ENCODE measurements at regions not wholly inside any gene's neighbourhood (a gene's known extent, or its start where the extent isn't known, plus 50 kb on each side); places are given as distances from the start of the nearest gene placed in this dataset.

DNA sequence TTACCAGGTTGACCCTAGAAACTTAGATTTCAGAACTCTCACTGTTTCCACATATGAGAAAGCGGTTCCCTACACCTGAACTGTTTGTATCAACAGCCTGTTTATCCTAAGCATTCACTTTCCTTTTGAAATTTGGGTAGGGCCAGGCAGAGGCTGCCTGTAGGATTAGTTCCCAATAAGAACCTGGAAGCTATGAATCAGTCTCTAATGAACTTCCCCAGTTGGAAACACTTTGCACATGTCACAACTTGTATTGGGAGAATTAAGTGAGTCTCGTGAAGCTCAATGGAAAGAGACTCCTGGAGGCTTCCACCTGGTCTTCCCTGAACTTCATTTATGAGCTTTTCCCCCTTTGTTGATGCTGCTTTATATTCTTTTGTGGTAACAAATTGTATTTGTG is 486.6 kb upstream of the HS6ST1 start:
- H3K9me3 ChIP-seq = no peaks in the 10 kb centered on the region
- 74 to 85% methylated on average over 2 of the region's 2 CpGs for WGBS, 2 donors
- DNase-seq = no peak
- H3K4me1 ChIP-seq = no peaks in the 10 kb centered on the region
- no peak for ATAC-seq
- H3K27ac ChIP-seq = no peak overlapping the region
- intact Hi-C loops (cut with DNase I) = no loop called here
- H3K27me3 ChIP-seq = no peaks in the 10 kb centered on the region
- TF ChIP-seq, protein P1, sequence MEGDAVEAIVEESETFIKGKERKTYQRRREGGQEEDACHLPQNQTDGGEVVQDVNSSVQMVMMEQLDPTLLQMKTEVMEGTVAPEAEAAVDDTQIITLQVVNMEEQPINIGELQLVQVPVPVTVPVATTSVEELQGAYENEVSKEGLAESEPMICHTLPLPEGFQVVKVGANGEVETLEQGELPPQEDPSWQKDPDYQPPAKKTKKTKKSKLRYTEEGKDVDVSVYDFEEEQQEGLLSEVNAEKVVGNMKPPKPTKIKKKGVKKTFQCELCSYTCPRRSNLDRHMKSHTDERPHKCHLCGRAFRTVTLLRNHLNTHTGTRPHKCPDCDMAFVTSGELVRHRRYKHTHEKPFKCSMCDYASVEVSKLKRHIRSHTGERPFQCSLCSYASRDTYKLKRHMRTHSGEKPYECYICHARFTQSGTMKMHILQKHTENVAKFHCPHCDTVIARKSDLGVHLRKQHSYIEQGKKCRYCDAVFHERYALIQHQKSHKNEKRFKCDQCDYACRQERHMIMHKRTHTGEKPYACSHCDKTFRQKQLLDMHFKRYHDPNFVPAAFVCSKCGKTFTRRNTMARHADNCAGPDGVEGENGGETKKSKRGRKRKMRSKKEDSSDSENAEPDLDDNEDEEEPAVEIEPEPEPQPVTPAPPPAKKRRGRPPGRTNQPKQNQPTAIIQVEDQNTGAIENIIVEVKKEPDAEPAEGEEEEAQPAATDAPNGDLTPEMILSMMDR (IDR thresholded peaks at IDR 0.05) = no peak
- no peak for TF ChIP-seq POLR2A (IDR thresholded peaks at IDR 0.05)
- H3K4me3 ChIP-seq = no peak overlapping the region
- no peaks in the 10 kb centered on the region for H3K36me3 ChIP-seq (replicated peaks in 1 of 2; ENCODE audit: insufficient read depth in 1 of 2, low read depth in 2 of 2)

DNA sequence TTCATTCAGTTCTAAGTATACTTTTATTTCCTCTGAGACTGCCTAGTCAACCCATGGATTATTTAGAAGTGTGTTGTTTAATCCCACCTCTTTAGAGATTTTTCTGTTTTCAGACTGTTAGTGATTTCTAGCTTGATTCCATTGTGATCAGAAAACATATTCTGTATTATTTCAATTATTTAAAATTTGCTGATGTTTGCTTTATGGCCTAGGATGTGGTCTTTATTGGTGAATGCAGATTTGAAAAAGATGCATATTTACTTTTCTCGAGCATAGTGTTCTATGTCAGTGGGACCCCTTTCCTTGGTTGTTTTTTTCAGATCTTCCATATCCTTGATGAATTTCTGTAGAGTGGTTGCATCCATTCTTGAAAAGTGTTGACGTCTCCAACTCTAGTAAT is 487.2 kb upstream of the HS6ST1 start:
- Histone ChIP-seq H3K4me1 (no peaks in the 10 kb centered on the region), H3K36me3 (replicated peaks in 1 of 2; ENCODE audit: insufficient read depth in 1 of 2, low read depth in 2 of 2) (no peaks in the 10 kb centered on the region), H3K27ac (no peak overlapping the region), H3K9me3 (no peaks in the 10 kb centered on the region), H3K4me3 (no peak overlapping the region), H3K27me3 (no peaks in the 10 kb centered on the region)
- TF ChIP-seq, protein P1 (IDR thresholded peaks at IDR 0.05) = no peak
- TF ChIP-seq POLR2A (IDR thresholded peaks at IDR 0.05) = no peak
- ATAC-seq (no peak), DNase-seq (no peak)
- intact Hi-C loops (cut with DNase I) = no loop called here
- WGBS, 2 donors = 64 to 88% methylated on average over 2 of the region's 2 CpGs

DNA sequence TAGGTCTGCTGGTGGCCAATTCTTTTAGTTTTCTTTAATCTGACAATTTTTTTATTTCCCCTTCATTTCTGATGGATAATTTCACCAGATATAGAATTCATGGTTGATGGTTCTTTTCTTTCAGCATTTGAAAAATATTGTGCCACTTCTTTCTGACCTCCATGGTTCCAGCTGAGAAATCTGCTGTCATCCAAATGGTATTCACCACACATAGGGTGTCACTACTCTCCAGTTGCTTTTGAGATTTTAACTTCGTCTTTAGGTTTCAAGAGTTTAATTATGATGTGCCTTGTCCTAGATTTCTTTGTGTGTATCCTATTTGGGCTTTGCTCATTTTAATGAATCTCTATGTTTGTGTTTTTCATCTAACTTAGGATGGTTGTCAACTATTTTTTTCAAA is 488.6 kb upstream of the HS6ST1 start:
- H3K27me3 ChIP-seq = no peaks in the 10 kb centered on the region
- H3K4me1 ChIP-seq = no peaks in the 10 kb centered on the region
- ATAC-seq = no peak
- H3K36me3 ChIP-seq (replicated peaks in 1 of 2; ENCODE audit: insufficient read depth in 1 of 2, low read depth in 2 of 2) = no peaks in the 10 kb centered on the region
- H3K4me3 ChIP-seq = no peak overlapping the region
- intact Hi-C loops (cut with DNase I) = no loop called here
- WGBS, 2 donors = 71 to 86% methylated on average over 1 of the region's 1 CpG
- H3K27ac ChIP-seq = no peak overlapping the region
- no peak for DNase-seq
- TF ChIP-seq, protein P1 (IDR thresholded peaks at IDR 0.05) = no peak
- no peak for TF ChIP-seq POLR2A (IDR thresholded peaks at IDR 0.05)
- no peaks in the 10 kb centered on the region for H3K9me3 ChIP-seq

DNA sequence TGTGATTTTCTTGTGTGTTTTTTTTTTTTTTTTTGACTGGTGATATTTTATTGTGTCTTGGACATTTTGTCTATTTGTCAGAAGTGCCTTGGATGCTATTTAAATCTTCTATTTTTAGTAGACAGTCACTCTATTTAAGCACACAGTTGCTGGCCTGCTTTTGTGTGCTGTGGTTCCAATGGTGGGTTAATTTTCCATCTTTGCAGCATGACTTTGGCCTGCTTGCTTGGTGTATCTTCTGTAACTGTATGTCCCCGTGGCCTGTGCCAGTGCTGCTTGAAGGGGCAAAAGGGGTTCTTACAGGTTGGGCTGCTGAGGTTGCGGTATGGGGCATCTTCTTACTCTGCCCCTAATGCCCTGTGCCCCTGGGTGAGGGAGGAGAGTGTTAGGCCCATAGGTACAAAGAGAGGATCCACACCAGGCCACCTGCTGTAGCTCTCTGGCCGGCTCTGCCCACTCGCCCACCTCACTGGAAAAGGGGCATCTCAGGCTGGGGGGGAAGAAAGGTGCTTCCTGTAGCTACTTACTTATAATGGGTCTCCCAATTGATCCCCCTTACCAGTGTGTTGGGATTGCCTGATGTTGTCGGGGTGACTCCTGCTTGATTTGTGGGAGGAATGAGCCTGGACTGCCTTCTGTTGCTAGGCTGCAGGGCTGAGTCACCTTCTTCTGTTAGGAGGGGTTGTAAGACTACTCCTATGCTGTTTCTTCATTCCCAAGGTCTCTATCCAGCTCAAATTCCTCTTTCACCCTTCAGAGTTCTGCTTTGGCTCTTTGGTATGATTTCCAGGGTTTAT is 490.0 kb upstream of the HS6ST1 start:
- DNase-seq (no peak), ATAC-seq (peak; percentile 56)
- Histone ChIP-seq H3K4me1 (no peaks in the 10 kb centered on the region), H3K27ac (no peak overlapping the region), H3K9me3 (no peaks in the 10 kb centered on the region), H3K27me3 (no peaks in the 10 kb centered on the region), H3K4me3 (no peak overlapping the region), H3K36me3 (replicated peaks in 1 of 2; ENCODE audit: insufficient read depth in 1 of 2, low read depth in 2 of 2) (no peaks in the 10 kb centered on the region)
- intact Hi-C loops (cut with DNase I) = no loop called here
- 76 to 81% methylated on average over 3 to 5 of the region's 5 CpGs for WGBS, 2 donors
- TF ChIP-seq, protein P1 (IDR thresholded peaks at IDR 0.05) = no peak
- no peak for TF ChIP-seq POLR2A (IDR thresholded peaks at IDR 0.05)

DNA sequence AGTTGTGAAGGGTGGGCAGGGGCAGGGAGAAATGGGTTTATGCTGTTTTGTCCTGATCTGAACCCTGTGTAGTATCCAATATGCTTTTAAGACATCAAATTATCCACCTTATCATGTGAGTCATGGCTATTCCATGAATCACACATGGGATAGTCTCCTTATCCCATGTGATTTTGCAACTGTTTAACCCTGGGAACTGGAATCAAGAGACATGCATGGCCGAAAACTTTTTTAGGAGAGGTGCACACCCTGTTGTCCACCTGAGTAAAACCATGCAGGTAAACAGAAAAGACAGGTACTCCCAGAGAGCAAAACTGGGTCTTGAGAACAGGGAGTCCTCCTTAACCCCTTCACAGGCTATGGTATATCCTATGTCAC is 490.6 kb upstream of the HS6ST1 start:
- no peaks in the 10 kb centered on the region for H3K36me3 ChIP-seq (replicated peaks in 1 of 2; ENCODE audit: insufficient read depth in 1 of 2, low read depth in 2 of 2)
- no peaks in the 10 kb centered on the region for H3K4me1 ChIP-seq
- H3K27ac ChIP-seq = no peak overlapping the region
- TF ChIP-seq, protein P1 (IDR thresholded peaks at IDR 0.05) = no peak
- TF ChIP-seq POLR2A (IDR thresholded peaks at IDR 0.05) = no peak
- H3K27me3 ChIP-seq = no peaks in the 10 kb centered on the region
- no peak overlapping the region for H3K4me3 ChIP-seq
- no peak for ATAC-seq
- no peak for DNase-seq
- intact Hi-C loops (cut with DNase I) = no loop called here
- 93 to 95% methylated on average over 1 of the region's 1 CpG for WGBS, 2 donors
- H3K9me3 ChIP-seq = no peaks in the 10 kb centered on the region
